ENCODE measurements at regions not wholly inside any gene's neighbourhood (a gene's known extent, or its start where the extent isn't known, plus 50 kb on each side); places are given as distances from the start of the nearest gene placed in this dataset.

GRCh38 chr6:156432543-156432942, 344.6 kb upstream of the ARID1B start:
- TF ChIP-seq CTCF (IDR thresholded peaks at IDR 0.05) (no peak), POLR2AphosphoS5 (IDR thresholded peaks at IDR 0.05) (no peak)

All from suprapubic skin (tissue), 3 donors.